Fibroblast of lung (primary cell): ENCODE measurements at regions not wholly inside any gene's neighbourhood (a gene's known extent, or its start where the extent isn't known, plus 50 kb on each side); places are given as distances from the start of the nearest gene placed in this dataset.

ENCODE experiments used
- DNase-seq, 2 donors: peaks; one replicate each; pipeline versions ENCODE4 v3.0.0 to v3.0.0-alpha.2; 2010; ENCODE audit warnings: low read depth in 2 of 2
- H2AFZ ChIP-seq: 2 replicates; pipeline ENCODE4 v1.5.1; 2012; ENCODE audit warnings: low read length, control low read depth, inconsistent platforms
- H3K27ac ChIP-seq: 2 replicates; pipeline ENCODE4 v1.5.1; 2011; ENCODE audit warnings: low read length, control low read depth; ENCODE audit not compliant: insufficient read depth
- H3K27me3 ChIP-seq: 2 replicates; pipeline ENCODE4 v1.5.1; 2011; ENCODE audit warnings: mild to moderate bottlenecking, low read length; ENCODE audit not compliant: control insufficient read depth, insufficient read depth
- H3K36me3 ChIP-seq: 2 replicates; pipeline ENCODE4 v1.5.1; 2011; ENCODE audit warnings: low read length; ENCODE audit not compliant: control insufficient read depth, insufficient read depth
- H3K4me1 ChIP-seq: 2 replicates; pipeline ENCODE4 v1.5.1; 2011; ENCODE audit warnings: low read length; ENCODE audit not compliant: control insufficient read depth, insufficient read depth; ENCODE audit errors: extremely low read depth
- H3K4me2 ChIP-seq: 2 replicates; pipeline ENCODE4 v1.5.1; 2011; ENCODE audit warnings: low read length, control low read depth; ENCODE audit not compliant: insufficient read depth; ENCODE audit errors: extremely low read depth
- H3K4me3 ChIP-seq, 4 experiments: fragments of 200-600 bp in 1 of 4; sonication (generic) in 1 of 4; replicated peaks in 1 of 4; 2 replicates each; pipeline ENCODE4 v1.5.1; 2011 to 2016; ENCODE audit warnings: low read length in 4 of 4, low read depth in 3 of 4, mild to moderate bottlenecking in 3 of 4, control low read depth in 2 of 4, inconsistent platforms in 1 of 4, mixed read lengths in 1 of 4; ENCODE audit not compliant: insufficient read depth in 1 of 4; ENCODE audit errors: control extremely low read depth in 1 of 4
- H3K79me2 ChIP-seq: 2 replicates; pipeline ENCODE4 v1.5.1; 2012; ENCODE audit warnings: mild to moderate bottlenecking, low read length, inconsistent platforms; ENCODE audit not compliant: control insufficient read depth, insufficient read depth
- H3K9ac ChIP-seq: 2 replicates; pipeline ENCODE4 v1.5.1; 2011; ENCODE audit warnings: mild to moderate bottlenecking, low read length, control low read depth; ENCODE audit not compliant: insufficient read depth
- H3K9me3 ChIP-seq: 2 replicates; pipeline ENCODE4 v1.5.1; 2012; ENCODE audit warnings: low read depth, low read length; ENCODE audit not compliant: control insufficient read depth, insufficient read depth
- H4K20me1 ChIP-seq: 2 replicates; pipeline ENCODE4 v1.5.1; 2011; ENCODE audit warnings: low read length; ENCODE audit not compliant: control insufficient read depth, insufficient read depth; ENCODE audit errors: extremely low read depth
- EZH2 ChIP-seq: IDR thresholded peaks from 2 replicates; pipeline ENCODE4 v1.5.1; 2012; ENCODE audit warnings: low read length, control low read depth, mild to moderate bottlenecking; ENCODE audit errors: missing control alignments
- TF ChIP-seq, protein P1 (sequence below), 2 donors: IDR thresholded peaks in 1 of 2; conservative IDR thresholded peaks in 1 of 2; 1 replicate in 1 of 2; 2 replicates in 1 of 2; pipeline ENCODE4 v1.5.1; 2011 to 2012; ENCODE audit warnings: low read length in 2 of 2, control low read depth in 1 of 2, inconsistent platforms in 1 of 2, low read depth in 1 of 2, mild to moderate bottlenecking in 1 of 2

GRCh38 chr3:31409389-31409788, 123.3 kb upstream of the STT3B start:
- DNase-seq, result no peak
- TF ChIP-seq, protein P1, sequence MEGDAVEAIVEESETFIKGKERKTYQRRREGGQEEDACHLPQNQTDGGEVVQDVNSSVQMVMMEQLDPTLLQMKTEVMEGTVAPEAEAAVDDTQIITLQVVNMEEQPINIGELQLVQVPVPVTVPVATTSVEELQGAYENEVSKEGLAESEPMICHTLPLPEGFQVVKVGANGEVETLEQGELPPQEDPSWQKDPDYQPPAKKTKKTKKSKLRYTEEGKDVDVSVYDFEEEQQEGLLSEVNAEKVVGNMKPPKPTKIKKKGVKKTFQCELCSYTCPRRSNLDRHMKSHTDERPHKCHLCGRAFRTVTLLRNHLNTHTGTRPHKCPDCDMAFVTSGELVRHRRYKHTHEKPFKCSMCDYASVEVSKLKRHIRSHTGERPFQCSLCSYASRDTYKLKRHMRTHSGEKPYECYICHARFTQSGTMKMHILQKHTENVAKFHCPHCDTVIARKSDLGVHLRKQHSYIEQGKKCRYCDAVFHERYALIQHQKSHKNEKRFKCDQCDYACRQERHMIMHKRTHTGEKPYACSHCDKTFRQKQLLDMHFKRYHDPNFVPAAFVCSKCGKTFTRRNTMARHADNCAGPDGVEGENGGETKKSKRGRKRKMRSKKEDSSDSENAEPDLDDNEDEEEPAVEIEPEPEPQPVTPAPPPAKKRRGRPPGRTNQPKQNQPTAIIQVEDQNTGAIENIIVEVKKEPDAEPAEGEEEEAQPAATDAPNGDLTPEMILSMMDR (conservative IDR thresholded peaks at IDR 0.05 in 1 of 2, IDR thresholded peaks at IDR 0.05 in 1 of 2; ENCODE audit: low read depth in 1 of 2, low read length in 2 of 2), result no peak
- no peak for TF ChIP-seq EZH2

GRCh38 chr3:31409866-31410265, 122.9 kb upstream of the STT3B start:
- TF ChIP-seq EZH2, result no peak
- TF ChIP-seq, protein P1 (conservative IDR thresholded peaks at IDR 0.05 in 1 of 2, IDR thresholded peaks at IDR 0.05 in 1 of 2; ENCODE audit: low read depth in 1 of 2, low read length in 2 of 2), result no peak

More at GRCh38 chr3:31409389-31409788, 123.3 kb upstream of the STT3B start:
- Histone ChIP-seq H3K4me1 (no peaks in the 10 kb centered on the region), H3K79me2 (no peaks in the 10 kb centered on the region), H3K36me3 (no peaks in the 10 kb centered on the region), H3K9ac (no peak overlapping the region), H3K4me3 (no peak overlapping the region), H2AFZ (no peak overlapping the region), H3K27ac (no peak overlapping the region), H4K20me1 (no peaks in the 10 kb centered on the region), H3K27me3 (no peaks in the 10 kb centered on the region), H3K9me3 (no peaks in the 10 kb centered on the region), H3K4me2 (no peak overlapping the region)

GRCh38 chr3:31410411-31410810, 122.3 kb upstream of the STT3B start:
- no peak for DNase-seq
- Histone ChIP-seq H3K27ac (no peak overlapping the region), H3K9me3 (no peaks in the 10 kb centered on the region), H2AFZ (no peak overlapping the region), H3K4me3 (no peak overlapping the region), H3K9ac (no peak overlapping the region), H3K27me3 (no peaks in the 10 kb centered on the region), H3K4me2 (no peak overlapping the region), H3K36me3 (no peaks in the 10 kb centered on the region), H4K20me1 (no peaks in the 10 kb centered on the region), H3K4me1 (no peaks in the 10 kb centered on the region), H3K79me2 (no peaks in the 10 kb centered on the region)
- TF ChIP-seq EZH2, result no peak
- TF ChIP-seq, protein P1 (conservative IDR thresholded peaks at IDR 0.05 in 1 of 2, IDR thresholded peaks at IDR 0.05 in 1 of 2; ENCODE audit: low read depth in 1 of 2, low read length in 2 of 2), result no peak

More at GRCh38 chr3:31409866-31410265, 122.9 kb upstream of the STT3B start:
- Histone ChIP-seq H3K9ac (no peak overlapping the region), H3K4me1 (no peaks in the 10 kb centered on the region), H3K27ac (no peak overlapping the region), H3K9me3 (no peaks in the 10 kb centered on the region), H2AFZ (no peak overlapping the region), H3K27me3 (no peaks in the 10 kb centered on the region), H3K4me3 (no peak overlapping the region), H3K4me2 (no peak overlapping the region), H3K36me3 (no peaks in the 10 kb centered on the region), H4K20me1 (no peaks in the 10 kb centered on the region), H3K79me2 (no peaks in the 10 kb centered on the region)
- DNase-seq, result no peak
